ENCODE measurements at regions not wholly inside any gene's neighbourhood (a gene's known extent, or its start where the extent isn't known, plus 50 kb on each side); places are given as distances from the start of the nearest gene placed in this dataset.

GRCh38 chr13:88294368-88294767 is 623.2 kb downstream of the SLITRK5 start:
- no peak for TF ChIP-seq CSDE1 (IDR thresholded peaks at IDR 0.05)
- no peak for TF ChIP-seq HDGF (IDR thresholded peaks at IDR 0.05)
- TF ChIP-seq, protein P1, sequence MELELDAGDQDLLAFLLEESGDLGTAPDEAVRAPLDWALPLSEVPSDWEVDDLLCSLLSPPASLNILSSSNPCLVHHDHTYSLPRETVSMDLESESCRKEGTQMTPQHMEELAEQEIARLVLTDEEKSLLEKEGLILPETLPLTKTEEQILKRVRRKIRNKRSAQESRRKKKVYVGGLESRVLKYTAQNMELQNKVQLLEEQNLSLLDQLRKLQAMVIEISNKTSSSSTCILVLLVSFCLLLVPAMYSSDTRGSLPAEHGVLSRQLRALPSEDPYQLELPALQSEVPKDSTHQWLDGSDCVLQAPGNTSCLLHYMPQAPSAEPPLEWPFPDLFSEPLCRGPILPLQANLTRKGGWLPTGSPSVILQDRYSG (tag; conservative IDR thresholded peaks at IDR 0.05; ENCODE audit: low read depth): no peak
- no peak for TF ChIP-seq RFX5 (IDR thresholded peaks at IDR 0.05; ENCODE audit: low read depth, low read length)
- TF ChIP-seq POLR2A (conservative IDR thresholded peaks at IDR 0.05): no peak

Measured in K562 (cell line).